ENCODE measurements at regions not wholly inside any gene's neighbourhood (a gene's known extent, or its start where the extent isn't known, plus 50 kb on each side); places are given as distances from the start of the nearest gene placed in this dataset.

GRCh38 chr12:114608509-114608908 is 75.5 kb downstream of the TBX3 start:
- no peak for TF ChIP-seq CTCF (conservative IDR thresholded peaks at IDR 0.05)
- TF ChIP-seq EZH2 (IDR thresholded peaks at IDR 0.05; ENCODE audit: low read depth) = no peak
